Progenitor cell of endocrine pancreas (in vitro differentiated cells): ENCODE measurements at regions not wholly inside any gene's neighbourhood (a gene's known extent, or its start where the extent isn't known, plus 50 kb on each side); places are given as distances from the start of the nearest gene placed in this dataset.

Source experiments
- DNase-seq: peaks from one replicate; pipeline ENCODE4 v3.0.0; 2021; ENCODE audit warnings: low spot score; ENCODE audit not compliant: unreplicated experiment
- H3K27ac Mint-ChIP-seq: 2 replicates; pipeline ENCODE4 v1.8.0; 2021; ENCODE audit warnings: mild to moderate bottlenecking, moderate library complexity, mixed read lengths
- H3K27me3 Mint-ChIP-seq: 2 replicates; pipeline ENCODE4 v1.8.0; 2021; ENCODE audit warnings: mixed read lengths
- H3K36me3 Mint-ChIP-seq: 2 replicates; pipeline ENCODE4 v1.8.0; 2022; ENCODE audit warnings: mixed read lengths; ENCODE audit not compliant: insufficient read depth
- H3K4me1 Mint-ChIP-seq: 2 replicates; pipeline ENCODE4 v1.8.0; 2021; ENCODE audit warnings: low read depth, mixed read lengths
- H3K4me3 Mint-ChIP-seq: 2 replicates; pipeline ENCODE4 v1.8.0; 2021; ENCODE audit warnings: low read depth, mild to moderate bottlenecking, moderate library complexity, mixed read lengths
- H3K9me3 Mint-ChIP-seq: 2 replicates; pipeline ENCODE4 v1.8.0; 2021; ENCODE audit warnings: low read depth, mixed read lengths
- TF ChIP-seq, protein P1 (sequence below): fragments of 200-600 bp; sonication (generic); IDR thresholded peaks from one replicate; pipeline ENCODE4 v1.5.0; 2021; ENCODE audit warnings: antibody characterized with exemption, mild to moderate bottlenecking; ENCODE audit not compliant: unreplicated experiment

DNA sequence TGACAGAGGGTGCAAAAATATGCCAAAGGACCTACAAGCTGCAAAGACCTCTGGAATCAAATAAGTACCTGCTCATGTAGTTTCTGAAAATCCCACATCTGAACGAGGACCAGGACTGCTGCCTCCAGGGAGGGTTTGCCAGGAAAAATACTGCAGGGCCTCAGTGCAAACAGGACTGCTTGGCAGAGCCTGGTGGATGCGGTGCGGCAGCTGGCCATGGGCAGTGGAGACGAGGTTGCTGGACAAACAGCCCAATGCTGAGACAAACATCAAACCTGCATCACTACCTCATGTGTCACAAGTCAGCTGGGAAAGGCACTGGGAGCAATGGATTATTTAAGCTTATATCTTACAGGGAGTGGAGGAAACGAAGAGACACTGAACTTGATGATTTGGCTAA is 238.8 kb downstream of the PAX1 start:
- H3K4me1 Mint-ChIP-seq: peaks cover 3% of the 10 kb centered on the region
- H3K4me3 Mint-ChIP-seq: no peak overlapping the region
- H3K9me3 Mint-ChIP-seq: no peaks in the 10 kb centered on the region
- TF ChIP-seq, protein P1, sequence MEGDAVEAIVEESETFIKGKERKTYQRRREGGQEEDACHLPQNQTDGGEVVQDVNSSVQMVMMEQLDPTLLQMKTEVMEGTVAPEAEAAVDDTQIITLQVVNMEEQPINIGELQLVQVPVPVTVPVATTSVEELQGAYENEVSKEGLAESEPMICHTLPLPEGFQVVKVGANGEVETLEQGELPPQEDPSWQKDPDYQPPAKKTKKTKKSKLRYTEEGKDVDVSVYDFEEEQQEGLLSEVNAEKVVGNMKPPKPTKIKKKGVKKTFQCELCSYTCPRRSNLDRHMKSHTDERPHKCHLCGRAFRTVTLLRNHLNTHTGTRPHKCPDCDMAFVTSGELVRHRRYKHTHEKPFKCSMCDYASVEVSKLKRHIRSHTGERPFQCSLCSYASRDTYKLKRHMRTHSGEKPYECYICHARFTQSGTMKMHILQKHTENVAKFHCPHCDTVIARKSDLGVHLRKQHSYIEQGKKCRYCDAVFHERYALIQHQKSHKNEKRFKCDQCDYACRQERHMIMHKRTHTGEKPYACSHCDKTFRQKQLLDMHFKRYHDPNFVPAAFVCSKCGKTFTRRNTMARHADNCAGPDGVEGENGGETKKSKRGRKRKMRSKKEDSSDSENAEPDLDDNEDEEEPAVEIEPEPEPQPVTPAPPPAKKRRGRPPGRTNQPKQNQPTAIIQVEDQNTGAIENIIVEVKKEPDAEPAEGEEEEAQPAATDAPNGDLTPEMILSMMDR: no peak
- H3K27ac Mint-ChIP-seq: no peak overlapping the region
- H3K27me3 Mint-ChIP-seq: peaks cover 52% of the 10 kb centered on the region
- no peak for DNase-seq
- no peaks in the 10 kb centered on the region for H3K36me3 Mint-ChIP-seq

GRCh38 chr20:21941941-21942805 is 236.7 kb downstream of the PAX1 start:
- no peaks in the 10 kb centered on the region for H3K36me3 Mint-ChIP-seq
- H3K27me3 Mint-ChIP-seq: peaks cover 45% of the 10 kb centered on the region
- no peak overlapping the region for H3K4me3 Mint-ChIP-seq
- no peak overlapping the region for H3K27ac Mint-ChIP-seq
- no peaks in the 10 kb centered on the region for H3K9me3 Mint-ChIP-seq
- H3K4me1 Mint-ChIP-seq: peaks cover 7% of the 10 kb centered on the region
- no peak for DNase-seq
- TF ChIP-seq, protein P1: no peak

- H3K4me1 Mint-ChIP-seq: peaks cover 4% of the 10 kb centered on the region
- H3K36me3 Mint-ChIP-seq: no peaks in the 10 kb centered on the region
- no peaks in the 10 kb centered on the region for H3K9me3 Mint-ChIP-seq
- TF ChIP-seq, protein P1: no peak
- H3K27ac Mint-ChIP-seq: no peak overlapping the region
- peaks cover 10% of the 10 kb centered on the region for H3K27me3 Mint-ChIP-seq
- no peak for DNase-seq
- H3K4me3 Mint-ChIP-seq: no peak overlapping the region
Observed at GRCh38 chr20:21936720-21937380, 231.4 kb downstream of the PAX1 start.

DNA sequence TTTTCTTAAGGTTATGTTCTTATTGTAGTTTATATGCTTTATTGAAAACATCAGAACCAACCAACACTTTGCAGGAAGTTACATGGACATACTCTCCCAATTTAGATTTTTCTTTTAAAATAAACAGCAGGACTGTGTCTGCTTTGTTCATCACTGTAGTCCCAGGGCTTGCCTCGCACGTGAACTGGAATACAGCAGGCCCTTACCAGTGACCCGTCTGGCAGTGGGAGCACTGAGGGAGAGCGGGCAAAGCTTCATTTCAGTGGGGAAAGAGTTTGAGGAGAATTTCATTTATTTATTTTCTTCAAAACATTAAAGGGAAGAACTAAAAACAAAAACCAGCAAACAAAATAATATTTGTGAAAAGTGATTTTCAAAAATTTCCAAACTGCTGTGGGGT is 230.8 kb downstream of the PAX1 start:
- Mint-ChIP-seq H3K4me1 (peaks cover 4% of the 10 kb centered on the region), H3K27ac (no peak overlapping the region), H3K4me3 (no peak overlapping the region), H3K27me3 (peaks cover 7% of the 10 kb centered on the region), H3K9me3 (no peaks in the 10 kb centered on the region), H3K36me3 (no peaks in the 10 kb centered on the region)
- DNase-seq: no peak
- TF ChIP-seq, protein P1: no peak

DNA sequence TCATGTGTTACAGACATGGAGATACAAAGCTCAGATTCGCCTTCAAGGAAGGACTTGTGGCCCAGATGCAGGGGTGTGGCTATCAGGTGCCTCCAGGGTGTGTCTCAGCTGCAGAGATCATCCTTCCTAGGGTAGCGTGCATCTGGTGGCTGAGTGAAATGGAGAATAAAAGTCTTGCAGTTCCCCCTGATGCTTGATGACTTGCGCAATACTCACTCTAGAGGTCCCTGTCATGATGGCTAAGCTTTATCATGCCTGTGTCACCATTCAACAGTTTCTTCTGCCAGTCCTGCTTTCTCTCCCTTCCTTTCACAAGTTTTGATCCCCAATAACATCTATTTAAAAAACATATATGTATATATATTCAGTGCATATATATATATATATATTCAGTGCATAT is 228.1 kb downstream of the PAX1 start:
- H3K27me3 Mint-ChIP-seq: peaks cover under 1% of the 10 kb centered on the region
- peaks cover 4% of the 10 kb centered on the region for H3K4me1 Mint-ChIP-seq
- H3K4me3 Mint-ChIP-seq: no peak overlapping the region
- DNase-seq: no peak
- no peaks in the 10 kb centered on the region for H3K36me3 Mint-ChIP-seq
- no peak overlapping the region for H3K27ac Mint-ChIP-seq
- TF ChIP-seq, protein P1: no peak
- H3K9me3 Mint-ChIP-seq: no peaks in the 10 kb centered on the region
